GM19351 (cell line): ENCODE measurements at regions not wholly inside any gene's neighbourhood (a gene's known extent, or its start where the extent isn't known, plus 50 kb on each side); places are given as distances from the start of the nearest gene placed in this dataset.
"Not testable (repeated sequence)": the region's sequence is repeated elsewhere in the genome, so short reads cannot be mapped to it uniquely, and the experiment has no call there.

Experiments
- ATAC-seq: cut with Tn5 transposase; IDR thresholded peaks from one replicate; pipeline ENCODE4 v1.9.1; 2021; ENCODE audit warnings: mild to moderate bottlenecking, moderate library complexity; ENCODE audit not compliant: unreplicated experiment

GRCh38 chr10:44724415-44725174 lies 186.5 kb upstream of the TMEM72 start:
- ATAC-seq: peak; percentile 49

- peak; percentile 82 for ATAC-seq
Observed at GRCh38 chr10:44725404-44725803, 185.7 kb upstream of the TMEM72 start.

DNA sequence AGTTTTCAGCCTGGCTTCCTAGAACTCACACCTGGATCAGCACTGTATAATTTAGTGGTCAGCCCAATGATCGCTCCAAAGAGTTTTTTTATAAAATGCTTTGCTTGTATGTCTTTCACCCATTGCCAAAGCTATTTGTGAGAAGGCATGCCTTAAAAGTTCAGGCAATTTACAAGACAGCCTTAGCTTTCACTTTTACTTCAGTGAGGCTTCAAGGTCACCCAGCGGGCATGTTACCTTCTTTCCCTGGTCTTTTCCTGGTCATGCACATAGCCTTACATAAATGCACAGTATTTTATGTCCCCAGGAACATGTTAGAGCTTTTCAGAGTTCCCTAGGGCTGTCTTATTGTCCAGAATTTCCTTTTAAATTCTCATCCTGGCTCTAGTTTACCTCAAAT lies 179.9 kb upstream of the TMEM72 start:
- ATAC-seq: no peak

- no peak for ATAC-seq
Observed at GRCh38 chr10:44733501-44734488, 177.3 kb upstream of the TMEM72 start.

DNA sequence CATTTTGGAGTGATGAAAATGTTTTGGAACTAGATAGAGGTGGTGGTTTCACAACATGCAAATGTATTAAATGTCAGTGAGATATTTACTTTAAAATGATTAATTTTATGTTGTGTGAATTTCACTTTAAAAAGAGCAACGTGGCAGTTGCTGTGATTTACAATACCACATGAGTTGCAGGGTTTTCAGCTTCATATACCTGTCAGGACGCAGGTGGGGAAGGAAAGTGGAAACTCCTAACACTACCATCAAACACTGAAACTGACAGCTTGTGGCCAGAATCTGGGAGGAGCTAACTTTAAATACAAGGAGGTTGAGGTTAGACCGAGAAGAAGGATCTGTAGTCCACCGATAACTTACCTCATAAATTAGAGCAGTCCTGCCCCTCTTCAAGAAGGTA lies 168.9 kb upstream of the TMEM72 start:
- ATAC-seq: peak; percentile 81

- ATAC-seq: no peak
Observed at GRCh38 chr10:44743535-44743934, 167.6 kb upstream of the TMEM72 start.

DNA sequence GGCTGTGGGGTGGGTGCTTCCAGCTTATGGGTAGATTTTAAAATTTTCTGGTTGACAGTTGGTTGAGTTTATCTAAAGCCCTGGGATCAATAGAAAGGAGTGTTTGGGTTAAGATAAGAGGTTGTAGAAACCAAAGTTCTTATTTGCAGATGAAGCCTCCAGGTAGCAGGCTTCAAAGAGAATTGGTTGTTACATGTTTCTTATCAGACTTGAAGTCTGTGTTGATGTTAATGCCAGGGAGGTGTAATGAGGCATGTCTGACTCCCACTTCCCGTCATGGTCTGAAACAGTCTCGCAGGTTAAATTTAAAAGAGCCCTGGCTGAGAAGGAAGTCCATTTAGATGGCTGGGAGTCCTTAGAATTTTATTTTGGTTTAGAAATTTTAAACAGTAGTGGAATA lies 165.2 kb upstream of the TMEM72 start:
- ATAC-seq: no peak

- ATAC-seq: no peak
Observed at GRCh38 chr10:44747593-44748172, 163.5 kb upstream of the TMEM72 start.

- ATAC-seq: no peak
Observed at GRCh38 chr10:44749151-44749550, 162.0 kb upstream of the TMEM72 start.

GRCh38 chr10:44752451-44753441 lies 158.4 kb upstream of the TMEM72 start:
- ATAC-seq: no peak

- not testable (repeated sequence) for ATAC-seq
Observed at GRCh38 chr10:44754355-44754754, 156.8 kb upstream of the TMEM72 start.

- ATAC-seq: no peak
Observed at GRCh38 chr10:44755481-44755880, 155.7 kb upstream of the TMEM72 start.

- ATAC-seq: no peak
Observed at GRCh38 chr10:44756216-44756615, 154.9 kb upstream of the TMEM72 start.

DNA sequence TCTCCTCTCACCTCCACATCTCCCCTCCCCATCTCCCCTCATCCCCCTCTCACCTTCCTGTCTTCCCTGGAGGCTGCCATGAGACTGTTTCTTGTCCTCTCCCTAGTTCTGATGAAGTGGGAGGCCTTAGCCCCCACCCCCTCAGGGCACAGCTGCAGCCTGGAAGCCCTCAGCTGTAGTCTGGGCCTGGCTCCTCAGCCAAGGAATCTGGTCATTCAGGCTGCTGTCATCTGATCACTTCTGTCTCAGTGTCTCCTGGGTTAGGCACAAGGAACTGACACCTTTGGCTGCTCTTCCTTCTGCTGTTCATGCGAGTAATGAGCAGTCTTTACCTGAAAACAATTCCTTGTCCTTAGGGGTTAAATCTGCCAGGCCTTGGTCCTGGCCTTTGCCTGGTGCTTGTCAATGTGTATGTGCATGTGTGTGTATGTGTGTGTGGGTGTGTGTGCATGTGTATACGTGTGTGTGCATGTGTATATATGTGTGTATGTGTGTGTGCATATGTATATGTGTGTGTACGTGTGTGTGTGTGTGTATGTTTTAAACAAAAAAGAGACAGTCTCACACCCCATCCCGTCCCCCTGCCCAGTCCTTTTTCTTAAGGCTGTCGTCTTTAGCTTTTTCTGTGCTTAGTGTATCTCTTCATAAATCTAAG lies 153.5 kb upstream of the TMEM72 start:
- ATAC-seq: no peak

DNA sequence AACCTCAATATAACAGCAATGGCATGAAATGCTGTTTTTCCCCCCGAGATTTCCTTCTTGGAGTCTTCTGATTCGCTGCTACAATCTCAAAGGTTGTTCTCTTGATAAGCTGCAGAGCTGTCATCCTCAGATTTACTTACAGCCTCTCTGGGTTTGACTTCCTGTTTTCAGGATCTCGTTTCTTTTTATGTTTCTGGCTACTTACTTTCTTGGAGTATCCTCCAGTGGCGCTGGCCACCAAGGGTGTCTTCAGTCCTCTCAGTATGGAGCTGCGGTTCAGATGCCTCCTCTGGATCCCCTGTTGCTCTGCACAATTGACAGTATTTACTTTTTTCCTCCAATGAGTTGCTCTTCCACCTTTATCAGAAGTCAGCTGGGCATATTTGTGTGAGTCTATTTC lies 152.0 kb upstream of the TMEM72 start:
- ATAC-seq: no peak

- no peak for ATAC-seq
Observed at GRCh38 chr10:44760513-44760912, 150.6 kb upstream of the TMEM72 start.

DNA sequence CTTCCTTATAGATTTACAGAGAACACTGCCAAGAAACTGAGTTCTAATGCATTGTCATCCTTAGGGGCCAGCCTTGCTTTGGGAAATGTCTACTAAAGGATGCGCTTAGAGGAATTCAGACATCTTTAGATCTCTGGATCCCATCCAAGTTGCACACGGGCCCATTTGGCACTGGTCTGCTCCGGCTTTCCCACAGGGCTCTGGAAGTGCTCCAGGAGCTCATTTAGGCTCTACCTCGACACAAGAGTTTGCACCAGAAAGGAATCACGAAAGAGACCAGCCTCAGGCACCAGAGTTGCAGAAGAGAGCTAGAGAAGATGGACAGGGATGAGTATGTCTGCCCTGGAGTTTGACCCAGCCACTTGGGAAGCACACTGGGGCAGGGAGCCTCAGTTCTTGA lies 150.1 kb upstream of the TMEM72 start:
- no peak for ATAC-seq

DNA sequence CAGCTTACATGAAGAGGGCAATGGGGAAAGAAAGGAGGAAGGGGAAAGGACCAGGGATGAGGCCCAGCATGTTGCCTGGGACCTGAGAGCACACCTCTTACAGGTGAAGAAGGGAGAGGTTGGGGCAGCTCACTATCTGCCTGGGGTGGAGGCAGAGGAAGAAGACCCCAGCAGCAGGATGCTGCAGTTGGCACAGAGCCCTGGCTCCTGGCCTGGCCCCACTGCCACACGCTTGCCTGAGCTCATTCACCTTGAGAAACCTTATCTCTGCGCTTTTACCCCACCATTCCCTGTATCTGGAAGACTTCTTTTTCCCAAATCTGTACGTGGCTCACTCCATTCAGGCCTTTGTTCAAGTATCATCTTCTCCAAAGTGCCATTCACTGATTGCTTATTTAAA lies 147.8 kb upstream of the TMEM72 start:
- ATAC-seq: no peak

DNA sequence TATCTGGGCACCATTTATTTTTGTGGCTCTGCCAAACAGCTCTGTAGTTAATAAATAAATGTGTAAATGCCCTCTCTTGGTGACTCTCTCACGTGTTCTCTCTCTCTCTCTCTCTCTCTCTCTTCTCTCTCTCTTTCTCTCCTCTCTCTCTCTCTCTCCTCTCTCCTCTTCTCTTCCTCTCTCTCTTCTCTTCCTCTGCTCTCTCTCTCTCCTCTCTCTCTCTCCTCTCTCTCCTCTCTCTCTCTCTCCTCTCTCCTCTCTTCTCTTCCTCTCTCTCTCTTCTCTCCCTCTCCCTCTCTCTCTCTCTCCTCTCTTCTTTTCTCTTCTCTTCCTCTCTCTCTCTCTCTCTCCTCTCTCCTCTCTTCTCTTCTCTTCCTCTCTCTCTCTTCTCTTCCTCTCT lies 145.8 kb upstream of the TMEM72 start:
- no peak for ATAC-seq

- no peak for ATAC-seq
Observed at GRCh38 chr10:44766631-44767030, 144.5 kb upstream of the TMEM72 start.
